ENCODE measurements at regions not wholly inside any gene's neighbourhood (a gene's known extent, or its start where the extent isn't known, plus 50 kb on each side); places are given as distances from the start of the nearest gene placed in this dataset.
A peak's percentile ranks its signal among the peaks of the same experiment; 100 is the strongest.
"Not testable (repeated sequence)": the region's sequence is repeated elsewhere in the genome, so short reads cannot be mapped to it uniquely, and the experiment has no call there.

- DNase-seq = peak; percentile 17
Observed at GRCh38 chr5:56763711-56764466, 51.5 kb upstream of the MAP3K1 start.

GRCh38 chr5:56763182-56763581 is 52.2 kb upstream of the MAP3K1 start:
- DNase-seq = no peak

DNA sequence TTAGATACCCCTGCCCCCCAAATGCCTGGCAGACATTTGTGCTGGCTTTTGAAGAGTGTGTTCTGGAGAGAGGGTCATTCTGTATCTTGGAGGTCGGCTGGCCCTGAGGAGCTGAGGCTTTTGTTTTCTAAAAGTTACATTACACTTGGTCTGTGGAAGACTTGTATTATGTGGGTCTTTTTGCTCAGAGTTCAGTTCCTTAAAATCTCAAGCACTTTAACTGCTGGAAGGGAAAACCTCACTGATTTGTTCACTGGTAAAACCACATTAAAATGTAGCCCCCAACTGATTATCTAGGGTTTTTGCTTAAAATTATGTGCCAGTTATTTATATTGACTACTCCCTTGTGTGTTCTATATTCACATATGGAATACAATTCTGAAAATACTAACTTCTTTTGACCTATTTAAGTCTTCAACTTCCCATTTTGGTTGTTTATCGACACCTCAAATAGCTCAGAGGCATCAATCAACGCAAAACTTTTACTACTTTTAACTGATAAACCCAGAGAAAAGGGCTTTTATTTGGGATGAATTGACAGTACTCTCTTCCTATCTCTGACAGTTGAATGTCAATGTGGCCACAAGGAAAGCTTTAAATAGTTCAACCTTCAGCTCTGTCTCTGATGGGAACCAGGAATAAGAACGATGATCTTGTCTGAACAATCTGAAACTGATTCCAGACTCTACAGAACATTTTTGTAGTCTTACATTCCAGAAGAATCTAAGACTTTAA is 54.0 kb upstream of the MAP3K1 start:
- no peak for DNase-seq

- DNase-seq = no peak
Observed at GRCh38 chr5:56760723-56761122, 54.6 kb upstream of the MAP3K1 start.

DNA sequence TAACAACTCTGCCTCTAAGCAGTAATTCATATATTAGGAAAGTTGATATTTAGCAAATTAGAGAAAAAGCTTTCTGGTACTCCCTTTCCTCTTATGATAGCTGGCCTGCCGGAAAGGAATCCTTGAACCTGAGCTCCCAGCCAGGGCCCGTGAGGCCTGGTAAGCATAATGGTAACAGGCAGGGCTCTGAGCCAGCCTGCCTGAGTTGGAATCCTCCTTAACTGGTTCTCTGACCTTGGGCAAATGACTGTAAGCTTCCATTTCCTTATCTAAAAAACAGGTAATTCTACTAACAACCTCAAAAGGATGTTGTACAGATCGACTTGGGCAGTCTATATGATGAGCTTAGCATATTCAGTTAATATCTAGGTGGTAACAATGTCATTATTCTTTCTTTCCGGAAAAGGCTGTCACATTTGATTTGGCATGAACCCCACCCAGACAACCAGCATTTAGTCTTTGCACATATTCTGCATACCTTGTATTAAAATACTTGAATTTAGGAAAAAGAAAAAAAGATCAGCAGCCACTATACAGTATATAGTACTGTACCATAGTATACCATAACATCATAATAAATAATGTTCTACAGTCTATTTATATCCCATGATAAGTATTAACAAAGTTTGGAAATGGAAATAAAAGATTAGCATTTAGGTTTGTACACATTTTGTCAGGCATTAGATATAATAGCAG is 55.7 kb upstream of the MAP3K1 start:
- no peak for DNase-seq

- no peak for DNase-seq
Observed at GRCh38 chr5:56757077-56757476, 58.3 kb upstream of the MAP3K1 start.

- DNase-seq = no peak
Observed at GRCh38 chr5:56755036-56755555, 60.3 kb upstream of the MAP3K1 start.

- DNase-seq = not testable (repeated sequence)
Observed at GRCh38 chr5:56753588-56753987, 61.8 kb upstream of the MAP3K1 start.

- no peak for DNase-seq
Observed at GRCh38 chr5:56751572-56752313, 63.6 kb upstream of the MAP3K1 start.

GRCh38 chr5:56749842-56750241 is 65.5 kb upstream of the MAP3K1 start:
- no peak for DNase-seq

- DNase-seq = no peak
Observed at GRCh38 chr5:56746553-56747339, 68.6 kb upstream of the MAP3K1 start.

GRCh38 chr5:56745864-56746263 is 69.5 kb upstream of the MAP3K1 start:
- no peak for DNase-seq

GRCh38 chr5:56740868-56741267 is 74.5 kb upstream of the MAP3K1 start:
- DNase-seq = no peak

DNA sequence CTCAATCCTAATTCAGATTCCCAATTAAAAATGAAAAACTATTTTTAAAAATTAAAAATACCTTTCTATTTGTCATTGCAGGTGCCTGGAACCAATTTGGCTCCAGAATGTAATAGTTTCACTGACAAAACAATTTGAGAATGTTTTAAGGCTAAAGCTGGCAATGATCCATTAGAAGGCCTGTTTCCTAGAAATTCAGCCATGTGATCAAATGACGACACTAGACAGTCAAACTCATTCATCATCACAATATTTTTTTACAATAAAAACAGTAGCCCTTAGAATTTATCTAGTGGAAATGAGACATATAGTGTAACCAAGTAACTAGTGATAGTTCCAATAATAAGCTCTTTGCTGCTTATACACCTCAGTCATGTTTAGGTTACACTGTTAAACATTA is 75.4 kb upstream of the MAP3K1 start:
- DNase-seq = no peak

DNA sequence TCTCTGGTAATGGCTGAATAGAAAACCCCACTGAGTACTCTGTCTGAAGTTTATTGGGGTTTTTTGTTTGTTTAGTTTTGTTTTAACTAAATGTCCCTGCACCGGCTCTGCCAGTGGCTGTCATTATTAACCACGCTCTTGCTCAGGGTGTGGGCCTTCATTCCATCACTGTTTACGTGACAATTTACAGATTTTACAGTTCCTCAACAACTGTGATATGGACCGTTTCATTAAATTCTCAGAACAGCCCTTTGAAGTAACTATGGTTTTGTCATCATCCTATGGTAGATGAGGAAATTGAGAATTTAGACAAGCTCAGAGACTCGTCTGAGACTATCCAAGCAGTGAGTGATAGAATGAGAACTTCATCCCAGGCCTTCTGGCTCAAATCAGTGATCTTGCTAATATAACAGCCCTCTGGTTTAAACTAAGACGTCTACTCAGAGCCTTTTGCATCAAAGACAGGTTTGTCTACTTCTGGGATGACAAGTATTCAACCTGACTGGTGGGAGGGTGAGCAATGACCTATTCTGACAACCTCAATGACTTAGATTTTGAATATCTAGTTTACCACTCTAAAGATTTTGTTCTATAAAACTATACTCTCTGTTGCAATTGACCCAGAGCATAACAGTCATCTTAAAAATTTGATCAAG is 77.3 kb upstream of the MAP3K1 start:
- no peak for DNase-seq

- no peak for DNase-seq
Observed at GRCh38 chr5:56737002-56737621, 78.2 kb upstream of the MAP3K1 start.

DNA sequence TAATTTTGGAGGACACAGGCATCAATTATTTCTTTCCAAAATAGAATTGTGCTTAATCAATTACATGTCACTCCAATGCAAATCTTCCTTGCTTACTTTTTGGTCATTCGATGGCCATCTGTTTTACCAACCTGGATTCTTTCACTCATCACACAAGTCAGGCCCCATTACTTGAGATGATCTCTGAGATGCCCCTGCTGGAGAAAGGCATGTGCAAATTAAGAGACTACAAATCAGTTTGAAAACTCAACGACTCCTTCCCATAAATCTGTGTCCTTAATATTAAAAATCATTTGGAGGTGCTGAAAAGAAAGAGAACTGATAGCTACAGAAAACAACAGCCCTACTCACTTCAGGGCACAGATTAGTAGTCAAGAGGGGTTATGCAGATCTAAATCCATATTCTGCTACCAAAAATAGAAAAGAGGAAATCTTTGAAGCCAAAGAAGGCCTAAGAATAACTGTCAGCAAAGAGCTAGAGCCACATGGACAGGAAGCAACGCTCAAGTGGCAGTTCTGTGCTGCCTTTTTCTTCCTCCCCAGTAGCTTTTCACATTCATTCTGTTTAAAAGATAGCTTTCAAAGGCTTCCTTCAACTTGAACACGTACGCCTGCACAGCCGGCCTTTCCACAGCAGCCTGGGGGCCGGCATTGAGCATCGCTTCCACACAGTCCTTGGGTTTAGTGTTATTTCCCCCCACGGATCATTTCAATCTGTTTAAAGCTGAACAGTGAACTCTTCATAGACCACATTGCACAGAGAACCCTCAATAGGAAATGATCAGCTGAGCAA is 79.3 kb upstream of the MAP3K1 start:
- DNase-seq = no peak

DNA sequence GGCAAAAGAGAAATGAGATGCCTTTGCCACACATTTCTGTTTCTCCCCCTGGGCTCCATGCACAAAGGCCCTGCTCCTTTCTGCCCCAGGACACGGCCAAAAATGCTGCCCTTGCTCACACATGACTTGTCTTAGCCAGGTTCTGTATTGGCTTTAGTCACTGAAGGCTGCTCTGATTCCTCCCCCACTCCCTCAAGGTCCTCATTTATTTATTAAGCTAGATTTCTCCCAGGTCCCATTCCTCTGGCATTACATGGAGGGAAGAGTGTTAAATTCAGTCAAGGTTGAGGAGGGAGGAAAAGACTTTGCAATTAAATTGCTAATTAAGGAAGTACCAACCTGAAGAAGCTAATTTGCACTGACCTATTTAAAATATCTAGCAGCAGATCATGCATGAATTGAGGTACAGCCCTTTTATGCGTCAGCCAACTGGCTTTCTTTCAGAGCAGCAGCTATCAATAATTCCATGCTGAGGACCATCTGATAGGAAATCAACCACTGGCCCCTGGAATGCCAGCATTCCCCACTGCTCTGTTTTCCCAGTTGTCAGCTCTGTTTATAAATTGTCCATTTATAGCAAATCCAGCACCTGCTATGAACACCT is 81.2 kb upstream of the MAP3K1 start:
- no peak for DNase-seq

DNA sequence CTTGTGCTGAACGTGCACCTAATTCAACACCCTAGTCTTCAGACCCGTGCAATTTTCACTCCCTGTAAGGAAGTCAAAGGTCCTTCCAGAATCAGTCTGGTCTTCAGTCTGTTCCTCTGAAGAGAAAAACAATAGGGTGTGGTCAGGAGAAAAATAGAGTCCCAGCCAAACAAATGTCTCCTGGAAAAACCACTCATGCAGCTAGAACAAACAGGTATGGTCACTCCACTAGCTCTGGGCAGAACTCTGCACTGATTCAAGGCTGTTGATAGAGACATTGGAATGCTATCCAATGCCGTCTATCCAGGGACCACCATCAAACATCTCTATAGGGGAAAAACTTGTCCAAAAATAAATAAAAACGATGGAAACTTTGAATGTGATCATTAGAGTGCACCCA is 81.8 kb upstream of the MAP3K1 start:
- no peak for DNase-seq

- DNase-seq = no peak
Observed at GRCh38 chr5:56732121-56732520, 83.2 kb upstream of the MAP3K1 start.
